Neuronal stem cell (in vitro differentiated cells): ENCODE measurements at regions not wholly inside any gene's neighbourhood (a gene's known extent, or its start where the extent isn't known, plus 50 kb on each side); places are given as distances from the start of the nearest gene placed in this dataset. TPM values are rescaled to one million over a fixed set of nuclear protein-coding genes. Genes with fewer than 3 reads are reported as not detected.

Experiments used
- DNase-seq: peaks from one replicate; pipeline ENCODE4 v3.0.0-alpha.2; 2013; ENCODE audit warnings: low spot score
- H2AFZ ChIP-seq: one replicate; pipeline ENCODE4 v1.6.1; 2013; ENCODE audit warnings: mild to moderate bottlenecking, low read length, inconsistent platforms
- H2AK5ac ChIP-seq: 2 replicates; pipeline ENCODE4 v1.6.1; 2013; ENCODE audit warnings: low read depth, mild to moderate bottlenecking, inconsistent platforms, low read length, moderate library complexity, mixed read lengths
- H2BK120ac ChIP-seq: 2 replicates; pipeline ENCODE4 v1.6.1; 2013; ENCODE audit warnings: low read depth, mild to moderate bottlenecking, inconsistent platforms, low read length, moderate library complexity, mixed read lengths
- H2BK12ac ChIP-seq: one replicate; pipeline ENCODE4 v1.6.1; 2013; ENCODE audit warnings: low read length, inconsistent platforms
- H2BK15ac ChIP-seq: 2 replicates; pipeline ENCODE4 v1.6.1; 2013; ENCODE audit warnings: mild to moderate bottlenecking, low read length, inconsistent platforms, mixed read lengths
- H2BK5ac ChIP-seq: one replicate; pipeline ENCODE4 v1.6.1; 2013; ENCODE audit warnings: inconsistent platforms, mild to moderate bottlenecking, low read length, moderate library complexity
- H3K14ac ChIP-seq: one replicate; pipeline ENCODE4 v1.6.1; 2013; ENCODE audit warnings: low read length, inconsistent platforms
- H3K18ac ChIP-seq: 2 replicates; pipeline ENCODE4 v1.6.1; 2013; ENCODE audit warnings: low read length, inconsistent platforms
- H3K23ac ChIP-seq: 2 replicates; pipeline ENCODE4 v1.6.1; 2013; ENCODE audit warnings: low read depth, mild to moderate bottlenecking, mixed read lengths, low read length, inconsistent platforms; ENCODE audit not compliant: poor library complexity
- H3K27ac ChIP-seq: replicated peaks from 3 replicates; pipeline ENCODE4 v1.5.1; 2013; ENCODE audit warnings: low read length, inconsistent platforms
- H3K27me3 ChIP-seq, 3 experiments: 2 replicates each; pipeline ENCODE4 v1.6.1; 2013; ENCODE audit warnings: low read length in 3 of 3, mild to moderate bottlenecking in 2 of 3, inconsistent platforms in 1 of 3, low read depth in 1 of 3, mixed read lengths in 1 of 3, moderate library complexity in 1 of 3; ENCODE audit not compliant: control insufficient read depth in 3 of 3, insufficient read depth in 3 of 3
- H3K36me3 ChIP-seq, 2 donors: replicated peaks in 1 of 2; 2 replicates each; pipeline ENCODE4 v1.6.1; 2013; ENCODE audit warnings: low read length in 2 of 2; ENCODE audit not compliant: control insufficient read depth in 2 of 2, insufficient read depth in 2 of 2
- H3K4ac ChIP-seq: 2 replicates; pipeline ENCODE4 v1.6.1; 2013; ENCODE audit warnings: inconsistent platforms, mild to moderate bottlenecking, low read length, moderate library complexity
- H3K4me1 ChIP-seq, 2 donors: 1 replicate in 1 of 2; 2 replicates in 1 of 2; pipeline ENCODE4 v1.6.1; 2013; ENCODE audit warnings: low read length in 2 of 2, low read depth in 1 of 2; ENCODE audit not compliant: control insufficient read depth in 2 of 2, insufficient read depth in 1 of 2
- H3K4me2 ChIP-seq: one replicate; pipeline ENCODE4 v1.6.1; 2013; ENCODE audit warnings: mild to moderate bottlenecking, low read length, inconsistent platforms; ENCODE audit not compliant: insufficient read depth, poor library complexity, severe bottlenecking
- H3K4me3 ChIP-seq, 2 donors: 2 replicates each; pipeline ENCODE4 v1.5.1; 2013; ENCODE audit warnings: low read length in 2 of 2, mild to moderate bottlenecking in 2 of 2, inconsistent platforms in 1 of 2, moderate library complexity in 1 of 2
- H3K79me1 ChIP-seq: one replicate; pipeline ENCODE4 v1.6.1; 2013; ENCODE audit warnings: low read depth, mild to moderate bottlenecking, inconsistent platforms, low read length, moderate library complexity
- H3K9ac ChIP-seq: one replicate; pipeline ENCODE4 v1.6.1; 2013; ENCODE audit warnings: mild to moderate bottlenecking, low read depth, low read length, inconsistent platforms; ENCODE audit not compliant: poor library complexity
- H3K9me3 ChIP-seq, 2 donors: replicated peaks in 1 of 2; 2 replicates each; pipeline versions ENCODE3 to v1.6.1; 2013; ENCODE audit warnings: low read length in 2 of 2, mild to moderate bottlenecking in 2 of 2, inconsistent platforms in 1 of 2, low read depth in 1 of 2, mixed read lengths in 1 of 2, moderate library complexity in 1 of 2; ENCODE audit not compliant: control insufficient read depth in 2 of 2, insufficient read depth in 1 of 2
- H4K8ac ChIP-seq: one replicate; pipeline ENCODE4 v1.6.1; 2013; ENCODE audit warnings: low read depth, mild to moderate bottlenecking, inconsistent platforms, low read length, moderate library complexity
- H4K91ac ChIP-seq: one replicate; pipeline ENCODE4 v1.6.1; 2013; ENCODE audit warnings: low read length, low read depth, mild to moderate bottlenecking, inconsistent platforms; ENCODE audit not compliant: poor library complexity
- WGBS, 2 donors: extraction: QIAGEN DNeasy Blood & Tissue Kit; methylation state at CpG; one replicate each; pipeline ENCODE4 v1.1.7; 2013; ENCODE audit warnings: missing lambda C conversion rate in 2 of 2, mixed read lengths in 1 of 2; ENCODE audit not compliant: insufficient read length in 2 of 2, insufficient replicate concordance in 1 of 2; ENCODE audit errors: extremely low coverage in 2 of 2; 5-methylcytosine and 5-hydroxymethylcytosine counted together
- small RNA-seq: library from polyadenylated mRNA; stranded (forward); fragments of <200 nt; extraction: miRNeasy Mini kit (QIAGEN cat#:217004); gene quantifications from one replicate; pipeline ENCODE3, GENCODE V24; 2013; ENCODE audit not compliant: insufficient read depth

DNA sequence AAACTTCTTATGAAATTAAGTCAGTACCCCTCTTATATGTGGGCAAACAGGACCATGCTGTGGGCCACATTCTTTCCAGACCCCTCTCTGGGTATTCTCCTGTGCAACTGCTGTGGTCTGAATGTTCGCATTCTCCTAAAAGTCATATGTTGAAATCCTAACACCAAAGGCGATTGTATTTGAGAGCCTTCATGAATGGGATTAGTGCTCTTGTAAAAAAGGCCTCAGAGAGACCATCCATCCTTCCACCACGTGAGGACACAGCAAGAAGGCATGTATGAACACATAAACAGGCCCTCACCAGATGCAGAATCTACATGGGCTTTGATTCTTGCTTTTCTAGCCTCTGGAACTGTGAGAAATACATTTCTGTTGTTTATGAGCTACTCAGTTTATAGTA, 68.0 kb upstream of the NAALADL2 start:
- Histone ChIP-seq H3K36me3 (no peaks in the 10 kb centered on the region), H2BK120ac (no peak overlapping the region), H3K4me1 (no peaks in the 10 kb centered on the region), H3K4ac (no peak overlapping the region), H3K14ac (no peak overlapping the region), H2BK12ac (no peak overlapping the region), H3K27ac (no peak overlapping the region), H3K79me1 (no peaks in the 10 kb centered on the region), H3K18ac (no peak overlapping the region), H3K9ac (no peak overlapping the region), H3K9me3 (no peaks in the 10 kb centered on the region), H3K27me3 (no peaks in the 10 kb centered on the region), H2BK5ac (no peak overlapping the region), H2BK15ac (no peak overlapping the region), H4K91ac (no peak overlapping the region), H2AFZ (peak overlapping the region; percentile 15), H2AK5ac (no peak overlapping the region), H3K23ac (no peak overlapping the region), H3K4me3 (no peak overlapping the region), H3K4me2 (no peak overlapping the region), H4K8ac (no peak overlapping the region)
- DNase-seq: no peak
- WGBS, 2 donors: no CpG with 5 or more reads among the region's 3 CpGs

DNA sequence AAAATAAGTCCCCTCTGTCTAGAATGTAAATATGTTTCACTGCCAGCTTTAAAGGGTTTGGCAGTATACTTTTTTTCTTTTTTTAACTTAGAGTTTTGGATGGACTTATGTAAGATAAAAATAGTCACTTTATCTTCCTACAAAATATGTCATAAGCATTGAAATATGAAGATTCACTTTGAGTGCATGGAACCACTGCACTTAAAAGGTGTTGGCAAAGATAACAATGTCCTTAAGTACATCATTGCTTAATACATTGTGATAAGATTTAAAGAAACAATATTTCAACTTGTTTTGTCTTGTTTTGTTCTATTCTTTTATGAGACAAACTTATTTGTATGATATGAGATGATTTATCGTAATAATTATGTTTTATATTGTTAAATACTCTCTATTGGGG, 66.3 kb upstream of the NAALADL2 start:
- DNase-seq: no peak
- Histone ChIP-seq H3K27me3 (no peaks in the 10 kb centered on the region), H2BK15ac (no peak overlapping the region), H3K9me3 (no peaks in the 10 kb centered on the region), H3K4me2 (no peak overlapping the region), H4K91ac (no peak overlapping the region), H3K14ac (no peak overlapping the region), H3K4me1 (no peaks in the 10 kb centered on the region), H3K9ac (no peak overlapping the region), H3K27ac (no peak overlapping the region), H2BK12ac (no peak overlapping the region), H4K8ac (no peak overlapping the region), H3K23ac (no peak overlapping the region), H3K18ac (no peak overlapping the region), H2BK120ac (no peak overlapping the region), H3K79me1 (no peaks in the 10 kb centered on the region), H2AFZ (no peak overlapping the region), H3K4ac (no peak overlapping the region), H3K36me3 (no peaks in the 10 kb centered on the region), H2BK5ac (no peak overlapping the region), H3K4me3 (no peak overlapping the region), H2AK5ac (no peak overlapping the region)
- no CpG with 5 or more reads among the region's 1 CpG for WGBS, 2 donors

Small RNAs in the stretch of these regions (small RNA-seq; reads per million reads assigned to genes)
- not detected for gene RN7SKP40
